Lower lobe of right lung (tissue), 2 donors: ENCODE measurements at regions not wholly inside any gene's neighbourhood (a gene's known extent, or its start where the extent isn't known, plus 50 kb on each side); places are given as distances from the start of the nearest gene placed in this dataset.

ENCODE experiments used
- ATAC-seq, 2 donors: fragments of 200-7000 bp; cut with Tn5 transposase; one replicate each; pipeline ENCODE4 v1.9.1; 2020 to 2022; ENCODE audit warnings: mild to moderate bottlenecking in 2 of 2, moderate library complexity in 2 of 2
- DNase-seq: peaks from one replicate; pipeline ENCODE4 v3.0.0-alpha.2; 2020
- H3K27ac ChIP-seq: fragments of 200-600 bp; one replicate; pipeline ENCODE4 v1.8.0; 2022
- H3K27me3 ChIP-seq: fragments of 200-600 bp; one replicate; pipeline ENCODE4 v1.8.0; 2022; ENCODE audit warnings: low read depth
- H3K36me3 ChIP-seq: fragments of 200-600 bp; one replicate; pipeline ENCODE4 v1.8.0; 2022; ENCODE audit warnings: mild to moderate bottlenecking
- H3K4me1 ChIP-seq: fragments of 200-600 bp; one replicate; pipeline ENCODE4 v1.8.0; 2022
- H3K4me3 ChIP-seq: fragments of 200-600 bp; one replicate; pipeline ENCODE4 v1.8.0; 2022; ENCODE audit warnings: mild to moderate bottlenecking
- H3K9me3 ChIP-seq: fragments of 200-600 bp; one replicate; pipeline ENCODE4 v1.8.0; 2022
- intact Hi-C: fragments of 100-400 bp; cut with DNase I; formaldehyde crosslinking; loops from one replicate; pipeline ENCODE4 v1.11.0; 2022
- TF ChIP-seq, protein P1 (sequence below): fragments of 200-600 bp; IDR thresholded peaks from one replicate; pipeline ENCODE4 v1.8.0; 2022; ENCODE audit warnings: antibody characterized with exemption, mild to moderate bottlenecking
- donor health status: DM: no; HTN: yes; CAD: no; lungs with severe emphysema.

DNA sequence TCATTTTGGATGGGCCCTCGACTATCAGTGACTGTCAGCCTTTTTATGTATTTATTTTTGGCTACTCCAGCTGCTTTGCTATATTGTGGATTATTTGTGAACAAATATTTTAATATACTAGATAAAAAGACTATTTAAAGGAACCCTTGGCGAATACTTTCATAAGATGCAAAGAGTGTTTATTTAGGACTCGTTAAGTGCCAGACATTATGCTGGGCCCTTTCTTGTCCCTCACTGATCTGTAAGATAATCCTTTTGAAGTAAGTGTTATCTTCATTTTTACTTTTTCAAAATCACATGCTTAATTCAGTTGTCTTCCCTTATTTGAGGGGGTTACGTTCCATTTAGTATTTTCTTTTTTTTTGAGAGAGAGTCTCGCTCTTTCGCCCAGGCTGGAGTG is 376.8 kb upstream of the C2CD4B start:
- Histone ChIP-seq H3K9me3 (no peaks in the 10 kb centered on the region), H3K36me3 (no peaks in the 10 kb centered on the region)

GRCh38 chr15:62544446-62544845 is 379.4 kb upstream of the C2CD4B start:
- Histone ChIP-seq H3K4me3 (no peak overlapping the region), H3K4me1 (peaks cover 11% of the 10 kb centered on the region), H3K27ac (no peak overlapping the region), H3K27me3 (no peaks in the 10 kb centered on the region), H3K9me3 (no peaks in the 10 kb centered on the region), H3K36me3 (no peaks in the 10 kb centered on the region)
- intact Hi-C loops, result no loop called here
- DNase-seq (no peak), ATAC-seq (no peak)
- TF ChIP-seq, protein P1, sequence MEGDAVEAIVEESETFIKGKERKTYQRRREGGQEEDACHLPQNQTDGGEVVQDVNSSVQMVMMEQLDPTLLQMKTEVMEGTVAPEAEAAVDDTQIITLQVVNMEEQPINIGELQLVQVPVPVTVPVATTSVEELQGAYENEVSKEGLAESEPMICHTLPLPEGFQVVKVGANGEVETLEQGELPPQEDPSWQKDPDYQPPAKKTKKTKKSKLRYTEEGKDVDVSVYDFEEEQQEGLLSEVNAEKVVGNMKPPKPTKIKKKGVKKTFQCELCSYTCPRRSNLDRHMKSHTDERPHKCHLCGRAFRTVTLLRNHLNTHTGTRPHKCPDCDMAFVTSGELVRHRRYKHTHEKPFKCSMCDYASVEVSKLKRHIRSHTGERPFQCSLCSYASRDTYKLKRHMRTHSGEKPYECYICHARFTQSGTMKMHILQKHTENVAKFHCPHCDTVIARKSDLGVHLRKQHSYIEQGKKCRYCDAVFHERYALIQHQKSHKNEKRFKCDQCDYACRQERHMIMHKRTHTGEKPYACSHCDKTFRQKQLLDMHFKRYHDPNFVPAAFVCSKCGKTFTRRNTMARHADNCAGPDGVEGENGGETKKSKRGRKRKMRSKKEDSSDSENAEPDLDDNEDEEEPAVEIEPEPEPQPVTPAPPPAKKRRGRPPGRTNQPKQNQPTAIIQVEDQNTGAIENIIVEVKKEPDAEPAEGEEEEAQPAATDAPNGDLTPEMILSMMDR, result no peak

More for the DNA sequence above, 376.8 kb upstream of the C2CD4B start:
- no peak overlapping the region for H3K4me3 ChIP-seq
- TF ChIP-seq, protein P1, result no peak
- H3K27ac ChIP-seq, result no peak overlapping the region
- ATAC-seq (no peak), DNase-seq (no peak)
- intact Hi-C loops, result no loop called here
- H3K27me3 ChIP-seq, result no peaks in the 10 kb centered on the region
- peaks cover 11% of the 10 kb centered on the region for H3K4me1 ChIP-seq

DNA sequence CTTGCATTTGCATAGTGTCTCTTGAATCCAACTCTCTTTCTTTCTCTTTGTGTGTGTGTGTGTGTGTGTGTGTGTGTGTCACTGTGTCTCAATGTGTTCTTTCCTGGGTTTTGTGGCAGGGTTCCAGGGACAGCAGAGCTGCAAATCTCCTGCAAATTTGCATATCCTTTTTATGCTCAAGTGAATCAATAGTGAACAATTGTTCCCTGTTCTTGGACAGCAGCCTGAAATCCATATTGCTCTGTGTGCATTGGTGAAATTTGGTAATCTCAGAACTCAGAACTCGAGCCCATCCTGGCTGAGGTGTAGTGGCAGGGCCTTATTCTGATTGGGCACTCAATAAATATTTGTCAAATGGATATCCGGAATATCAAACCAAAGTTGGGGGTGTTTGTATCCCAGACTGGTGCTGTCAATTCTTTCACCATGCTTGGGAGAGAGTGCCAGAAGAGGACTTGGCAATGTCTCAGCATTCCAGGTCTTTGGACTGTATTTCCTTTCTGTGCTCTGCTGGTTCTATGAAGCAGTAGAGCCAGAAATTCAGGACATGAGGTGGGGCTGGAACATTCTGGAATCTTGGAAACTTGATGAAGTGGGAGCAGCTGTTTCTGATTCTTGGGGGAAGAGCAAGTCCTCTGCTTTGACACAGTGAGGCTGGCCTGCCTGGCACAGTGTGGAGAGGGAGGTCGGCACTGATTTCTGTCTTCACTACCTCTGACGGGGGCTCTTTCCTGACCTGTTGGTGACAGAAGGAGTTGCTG is 380.6 kb upstream of the C2CD4B start:
- TF ChIP-seq, protein P1, result no peak
- Histone ChIP-seq H3K4me3 (no peak overlapping the region), H3K27ac (peak overlapping the region; percentile 39), H3K9me3 (no peaks in the 10 kb centered on the region), H3K27me3 (no peaks in the 10 kb centered on the region), H3K4me1 (peaks cover 19% of the 10 kb centered on the region), H3K36me3 (no peaks in the 10 kb centered on the region)
- DNase-seq (no peak), ATAC-seq (peak; percentile 48 to 50)
- intact Hi-C loops, result no loop called here

GRCh38 chr15:62546628-62547027 is 381.5 kb upstream of the C2CD4B start:
- no peaks in the 10 kb centered on the region for H3K9me3 ChIP-seq
- H3K27ac ChIP-seq, result no peak overlapping the region
- no peak overlapping the region for H3K4me3 ChIP-seq
- H3K36me3 ChIP-seq, result no peaks in the 10 kb centered on the region
- TF ChIP-seq, protein P1, result no peak
- DNase-seq, result no peak
- no peak for ATAC-seq
- H3K27me3 ChIP-seq, result no peaks in the 10 kb centered on the region
- intact Hi-C loops, result no loop called here
- H3K4me1 ChIP-seq, result peaks cover 19% of the 10 kb centered on the region

GRCh38 chr15:62547584-62547983 is 382.5 kb upstream of the C2CD4B start:
- no peaks in the 10 kb centered on the region for H3K36me3 ChIP-seq
- intact Hi-C loops, result no loop called here
- H3K4me1 ChIP-seq, result peaks cover 19% of the 10 kb centered on the region
- no peaks in the 10 kb centered on the region for H3K9me3 ChIP-seq
- DNase-seq (no peak), ATAC-seq (no peak)
- no peaks in the 10 kb centered on the region for H3K27me3 ChIP-seq
- no peak overlapping the region for H3K4me3 ChIP-seq
- H3K27ac ChIP-seq, result no peak overlapping the region
- TF ChIP-seq, protein P1, result no peak
